HEK293 (cell line): ENCODE measurements at regions not wholly inside any gene's neighbourhood (a gene's known extent, or its start where the extent isn't known, plus 50 kb on each side); places are given as distances from the start of the nearest gene placed in this dataset.
A peak's percentile ranks its signal among the peaks of the same experiment; 100 is the strongest.

Experiments
- CTCF ChIA-PET: fragments of 350-600 bp; formaldehyde crosslinking; extraction: SDS; loops from one replicate; lab custom pipeline; 2021; ENCODE audit warnings: antibody characterized with exemption; lab: Yijun Ruan, JAX
- POLR2A ChIA-PET: fragments of 300-600 bp; formaldehyde crosslinking; extraction: SDS; loops from one replicate; lab custom pipeline; 2020; ENCODE audit warnings: antibody characterized with exemption, inconsistent platforms; lab: Yijun Ruan, JAX
- H3K27ac ChIP-seq: fragments of 200-500 bp; sonication (Bioruptor generic); 2 replicates; pipeline ENCODE4 v1.5.1; 2014; ENCODE audit warnings: low read depth, low read length, control low read depth, inconsistent platforms; ENCODE audit errors: extremely low read depth
- H3K36me3 ChIP-seq, 2 experiments: fragments of 200-500 bp in 1 of 2; sonication (Bioruptor generic) in 1 of 2; 1 replicate in 1 of 2; 2 replicates in 1 of 2; pipeline ENCODE4 v1.5.1; 2014 to 2017; ENCODE audit warnings: inconsistent platforms in 2 of 2, low read length in 2 of 2; ENCODE audit not compliant: control insufficient read depth in 2 of 2, insufficient read depth in 1 of 2
- H3K4me1 ChIP-seq: fragments of 200-500 bp; sonication (Bioruptor generic); 2 replicates; pipeline ENCODE4 v1.5.1; 2014; ENCODE audit warnings: mild to moderate bottlenecking, low read length, inconsistent platforms; ENCODE audit not compliant: control insufficient read depth, insufficient read depth
- H3K4me3 ChIP-seq: 2 replicates; pipeline ENCODE4 v1.5.1; 2011; ENCODE audit warnings: low read depth, mild to moderate bottlenecking, control low read depth, low read length, moderate library complexity
- H3K9me3 ChIP-seq: fragments of 200-500 bp; sonication (Bioruptor generic); 2 replicates; pipeline ENCODE4 v1.5.1; 2014; ENCODE audit warnings: low read depth, low read length, inconsistent platforms; ENCODE audit not compliant: control insufficient read depth, insufficient read depth
- HOXA7 ChIP-seq: sonication (generic); formaldehyde crosslinking; IDR thresholded peaks from 2 replicates; pipeline ENCODE4 v1.8.1; 2022; ENCODE audit warnings: missing genetic modification reagents, borderline replicate concordance
- PATZ1 ChIP-seq: fragments of 450-650 bp; formaldehyde crosslinking; IDR thresholded peaks from 2 replicates; pipeline ENCODE4 v1.5.1; 2016; ENCODE audit warnings: missing biosample characterization, missing genetic modification characterization
- SP3 ChIP-seq: fragments of 450-650 bp; formaldehyde crosslinking; IDR thresholded peaks from 2 replicates; pipeline ENCODE4 v1.5.1; 2016; ENCODE audit warnings: missing biosample characterization, missing genetic modification characterization
- WT1 ChIP-seq: fragments of 450-650 bp; formaldehyde crosslinking; IDR thresholded peaks from 2 replicates; pipeline ENCODE4 v1.5.1; 2016; ENCODE audit warnings: missing biosample characterization, missing genetic modification characterization
- YY2 ChIP-seq: fragments of 450-650 bp; formaldehyde crosslinking; IDR thresholded peaks from 2 replicates; pipeline ENCODE4 v1.5.1; 2016; ENCODE audit warnings: missing biosample characterization, missing genetic modification characterization
- ZNF214 ChIP-seq: fragments of 450-650 bp; formaldehyde crosslinking; IDR thresholded peaks from 2 replicates; pipeline ENCODE4 v1.5.1; 2017; ENCODE audit warnings: missing biosample characterization, mild to moderate bottlenecking, missing genetic modification characterization, borderline replicate concordance
- ZNF280D ChIP-seq: fragments of 450-650 bp; formaldehyde crosslinking; IDR thresholded peaks from 2 replicates; pipeline ENCODE4 v1.5.1; 2016; ENCODE audit warnings: missing biosample characterization, missing genetic modification characterization
- ZNF341 ChIP-seq: fragments of 450-650 bp; formaldehyde crosslinking; IDR thresholded peaks from 2 replicates; pipeline ENCODE4; 2016; ENCODE audit warnings: low read depth, missing biosample characterization, missing genetic modification characterization
- ZNF354C ChIP-seq: fragments of 450-650 bp; formaldehyde crosslinking; IDR thresholded peaks from 2 replicates; pipeline ENCODE4 v1.5.1; 2016; ENCODE audit warnings: missing biosample characterization, missing genetic modification characterization, low read depth, borderline replicate concordance
- ZNF404 ChIP-seq: fragments of 450-650 bp; formaldehyde crosslinking; IDR thresholded peaks from 2 replicates; pipeline ENCODE4 v1.5.1; 2017; ENCODE audit warnings: missing biosample characterization, missing genetic modification characterization
- ZNF426 ChIP-seq: fragments of 450-650 bp; formaldehyde crosslinking; IDR thresholded peaks from 2 replicates; pipeline ENCODE4 v1.5.1; 2017; ENCODE audit warnings: missing biosample characterization, missing genetic modification characterization, mild to moderate bottlenecking, inconsistent platforms, moderate library complexity
- ZNF510 ChIP-seq: fragments of 450-650 bp; formaldehyde crosslinking; IDR thresholded peaks from 2 replicates; pipeline ENCODE4 v1.5.1; 2018; ENCODE audit warnings: mild to moderate bottlenecking, missing genetic modification characterization, missing biosample characterization; ENCODE audit not compliant: insufficient replicate concordance
- ZNF518A ChIP-seq: fragments of 450-650 bp; formaldehyde crosslinking; conservative IDR thresholded peaks from 2 replicates; pipeline ENCODE4 v1.5.1; 2016; ENCODE audit warnings: low read depth, missing biosample characterization, missing genetic modification characterization
- ZNF600 ChIP-seq: fragments of 450-650 bp; formaldehyde crosslinking; IDR thresholded peaks from 2 replicates; pipeline ENCODE4 v1.5.1; 2016; ENCODE audit warnings: missing biosample characterization, missing genetic modification characterization
- ZNF624 ChIP-seq: fragments of 450-650 bp; formaldehyde crosslinking; IDR thresholded peaks from 2 replicates; pipeline ENCODE4 v1.5.1; 2017; ENCODE audit warnings: missing biosample characterization, missing genetic modification characterization
- ZNF654 ChIP-seq: fragments of 450-650 bp; formaldehyde crosslinking; IDR thresholded peaks from 2 replicates; pipeline ENCODE4 v1.5.1; 2016; ENCODE audit warnings: low read depth, missing biosample characterization, missing genetic modification characterization
- ZNF660 ChIP-seq: fragments of 450-650 bp; IDR thresholded peaks from 2 replicates; pipeline ENCODE4 v1.5.1; 2018; ENCODE audit warnings: missing biosample characterization, mild to moderate bottlenecking, missing genetic modification characterization
- ZNF677 ChIP-seq: fragments of 450-650 bp; IDR thresholded peaks from 2 replicates; pipeline ENCODE4 v1.5.0; 2018; ENCODE audit warnings: missing biosample characterization, mild to moderate bottlenecking, missing genetic modification characterization, moderate library complexity
- ZNF768 ChIP-seq: fragments of 450-650 bp; formaldehyde crosslinking; IDR thresholded peaks from 2 replicates; pipeline ENCODE4 v1.5.1; 2018; ENCODE audit warnings: missing biosample characterization, mild to moderate bottlenecking, missing genetic modification characterization
- TF ChIP-seq, protein P1 (sequence below): sonication (generic); formaldehyde crosslinking; IDR thresholded peaks from 2 replicates; pipeline ENCODE4 v1.8.1; 2022; ENCODE audit warnings: mild to moderate bottlenecking, moderate library complexity, missing genetic modification reagents
- TF ChIP-seq, protein P2 (sequence below): fragments of 450-650 bp; formaldehyde crosslinking; IDR thresholded peaks from 2 replicates; pipeline ENCODE4 v1.5.1; 2016; ENCODE audit warnings: missing biosample characterization, missing genetic modification characterization

GRCh38 chr3:70120357-70120966 lies 120.9 kb downstream of the SAMMSON start:
- no peak overlapping the region for H3K27ac ChIP-seq
- H3K36me3 ChIP-seq, result no peaks in the 10 kb centered on the region
- H3K9me3 ChIP-seq, result no peaks in the 10 kb centered on the region
- POLR2A ChIA-PET, result interaction anchor here (0.5 kb wide), 1 partner anchor 12 kb away, joined by 5 read pairs; no protein-coding TSS in a partner anchor
- no peaks in the 10 kb centered on the region for H3K4me1 ChIP-seq
- CTCF ChIA-PET, result interaction anchor here (0.5 to 2.7 kb wide), 28 partner anchors 9 to 1369 kb away, joined by 3 to 19 read pairs (median 3); no protein-coding TSS in a partner anchor
- TF ChIP-seq ZNF654 (tag by site-specific recombination), result peak; percentile 58
- 0 out of 2 replicates have a peak, but pooled peaks have one; percentile 26 for TF ChIP-seq ZNF280D (tag by site-specific recombination)
- TF ChIP-seq SP3 (tag by site-specific recombination), result no peak
- 0 out of 2 replicates have a peak, but pooled peaks have one; percentile 45 for TF ChIP-seq ZNF660 (tag by site-specific recombination)
- TF ChIP-seq YY2 (tag by site-specific recombination), result peak; percentile 71; the same call in 1 of the 2 replicates
- TF ChIP-seq, protein P1, sequence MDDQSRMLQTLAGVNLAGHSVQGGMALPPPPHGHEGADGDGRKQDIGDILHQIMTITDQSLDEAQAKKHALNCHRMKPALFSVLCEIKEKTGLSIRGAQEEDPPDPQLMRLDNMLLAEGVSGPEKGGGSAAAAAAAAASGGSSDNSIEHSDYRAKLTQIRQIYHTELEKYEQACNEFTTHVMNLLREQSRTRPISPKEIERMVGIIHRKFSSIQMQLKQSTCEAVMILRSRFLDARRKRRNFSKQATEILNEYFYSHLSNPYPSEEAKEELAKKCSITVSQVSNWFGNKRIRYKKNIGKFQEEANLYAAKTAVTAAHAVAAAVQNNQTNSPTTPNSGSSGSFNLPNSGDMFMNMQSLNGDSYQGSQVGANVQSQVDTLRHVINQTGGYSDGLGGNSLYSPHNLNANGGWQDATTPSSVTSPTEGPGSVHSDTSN (CRISPR knock-in tag), result no peak
- TF ChIP-seq ZNF354C (tag by site-specific recombination), result no peak
- TF ChIP-seq ZNF768 (tag by site-specific recombination), result no peak
- no peak for TF ChIP-seq ZNF404 (tag by site-specific recombination)
- TF ChIP-seq ZNF518A (tag by site-specific recombination), result 0 out of 2 replicates have a peak, but pooled peaks have one; percentile 27
- TF ChIP-seq, protein P2, sequence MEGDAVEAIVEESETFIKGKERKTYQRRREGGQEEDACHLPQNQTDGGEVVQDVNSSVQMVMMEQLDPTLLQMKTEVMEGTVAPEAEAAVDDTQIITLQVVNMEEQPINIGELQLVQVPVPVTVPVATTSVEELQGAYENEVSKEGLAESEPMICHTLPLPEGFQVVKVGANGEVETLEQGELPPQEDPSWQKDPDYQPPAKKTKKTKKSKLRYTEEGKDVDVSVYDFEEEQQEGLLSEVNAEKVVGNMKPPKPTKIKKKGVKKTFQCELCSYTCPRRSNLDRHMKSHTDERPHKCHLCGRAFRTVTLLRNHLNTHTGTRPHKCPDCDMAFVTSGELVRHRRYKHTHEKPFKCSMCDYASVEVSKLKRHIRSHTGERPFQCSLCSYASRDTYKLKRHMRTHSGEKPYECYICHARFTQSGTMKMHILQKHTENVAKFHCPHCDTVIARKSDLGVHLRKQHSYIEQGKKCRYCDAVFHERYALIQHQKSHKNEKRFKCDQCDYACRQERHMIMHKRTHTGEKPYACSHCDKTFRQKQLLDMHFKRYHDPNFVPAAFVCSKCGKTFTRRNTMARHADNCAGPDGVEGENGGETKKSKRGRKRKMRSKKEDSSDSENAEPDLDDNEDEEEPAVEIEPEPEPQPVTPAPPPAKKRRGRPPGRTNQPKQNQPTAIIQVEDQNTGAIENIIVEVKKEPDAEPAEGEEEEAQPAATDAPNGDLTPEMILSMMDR (tag by site-specific recombination), result peak; percentile 27; the same call in 1 of the 2 replicates
- H3K4me3 ChIP-seq, result no peak overlapping the region

DNA sequence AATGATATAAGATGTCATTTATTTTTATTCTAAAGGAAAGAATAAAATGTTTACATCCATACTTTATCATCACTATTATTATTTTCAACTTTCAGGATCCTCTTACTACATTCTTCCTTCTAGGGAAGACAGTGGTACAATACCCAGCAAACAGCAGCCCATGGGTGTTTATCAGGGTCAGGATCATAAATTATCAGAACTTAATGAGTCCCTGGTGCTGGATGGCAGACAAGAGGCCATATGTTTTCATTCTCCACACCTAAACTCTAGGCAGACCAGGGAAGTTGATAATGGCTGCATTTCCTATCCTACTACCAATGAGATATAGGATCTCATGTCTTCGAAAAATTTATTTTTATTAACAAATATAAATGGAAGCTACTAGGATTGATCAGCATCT lies 127.7 kb downstream of the SAMMSON start:
- Histone ChIP-seq H3K27ac (no peak overlapping the region), H3K9me3 (no peaks in the 10 kb centered on the region), H3K36me3 (no peaks in the 10 kb centered on the region), H3K4me1 (no peaks in the 10 kb centered on the region), H3K4me3 (no peak overlapping the region)
- CTCF ChIA-PET, result no interaction called here
- POLR2A ChIA-PET, result no interaction called here
- TF ChIP-seq ZNF214 (tag by site-specific recombination) (no peak), WT1 (tag by site-specific recombination) (no peak), ZNF510 (tag by site-specific recombination) (no peak), PATZ1 (tag by site-specific recombination) (no peak), ZNF600 (tag by site-specific recombination) (no peak), ZNF624 (no peak), ZNF426 (tag by site-specific recombination) (no peak), ZNF677 (tag by site-specific recombination) (no peak), HOXA7 (CRISPR knock-in tag) (no peak), ZNF341 (tag by site-specific recombination) (no peak), ZNF768 (tag by site-specific recombination) (no peak)
